ENCODE measurements at regions not wholly inside any gene's neighbourhood (a gene's known extent, or its start where the extent isn't known, plus 50 kb on each side); places are given as distances from the start of the nearest gene placed in this dataset.

DNA sequence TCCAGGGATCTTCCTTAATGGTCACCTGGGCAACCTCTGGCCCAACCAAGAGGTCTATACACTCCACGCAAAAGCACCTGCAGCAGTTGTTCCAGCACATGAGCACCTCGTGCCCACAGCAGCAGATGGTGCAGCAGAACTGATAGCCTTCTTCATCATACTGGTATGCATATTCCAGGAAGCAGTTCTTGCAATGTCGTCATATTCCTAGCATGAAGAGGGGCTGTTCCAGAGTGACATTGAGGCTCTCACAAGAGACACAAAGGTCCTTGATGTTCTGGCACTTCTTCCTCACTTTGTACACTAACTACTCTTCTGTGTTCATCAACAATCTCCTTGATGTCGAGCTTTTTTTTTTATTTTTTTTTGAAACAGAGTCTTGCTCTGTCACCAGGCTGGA lies 386.2 kb downstream of the MEIS1 start:
- H3K4me1 ChIP-seq (replicated peaks; ENCODE audit: insufficient read depth), result no peaks in the 10 kb centered on the region
- POLR2A ChIA-PET (ENCODE audit: unreplicated experiment), result no interaction called here
- no peak for TF ChIP-seq EZH2 (IDR thresholded peaks at IDR 0.05; ENCODE audit: low read depth)
- TF ChIP-seq, protein P1, sequence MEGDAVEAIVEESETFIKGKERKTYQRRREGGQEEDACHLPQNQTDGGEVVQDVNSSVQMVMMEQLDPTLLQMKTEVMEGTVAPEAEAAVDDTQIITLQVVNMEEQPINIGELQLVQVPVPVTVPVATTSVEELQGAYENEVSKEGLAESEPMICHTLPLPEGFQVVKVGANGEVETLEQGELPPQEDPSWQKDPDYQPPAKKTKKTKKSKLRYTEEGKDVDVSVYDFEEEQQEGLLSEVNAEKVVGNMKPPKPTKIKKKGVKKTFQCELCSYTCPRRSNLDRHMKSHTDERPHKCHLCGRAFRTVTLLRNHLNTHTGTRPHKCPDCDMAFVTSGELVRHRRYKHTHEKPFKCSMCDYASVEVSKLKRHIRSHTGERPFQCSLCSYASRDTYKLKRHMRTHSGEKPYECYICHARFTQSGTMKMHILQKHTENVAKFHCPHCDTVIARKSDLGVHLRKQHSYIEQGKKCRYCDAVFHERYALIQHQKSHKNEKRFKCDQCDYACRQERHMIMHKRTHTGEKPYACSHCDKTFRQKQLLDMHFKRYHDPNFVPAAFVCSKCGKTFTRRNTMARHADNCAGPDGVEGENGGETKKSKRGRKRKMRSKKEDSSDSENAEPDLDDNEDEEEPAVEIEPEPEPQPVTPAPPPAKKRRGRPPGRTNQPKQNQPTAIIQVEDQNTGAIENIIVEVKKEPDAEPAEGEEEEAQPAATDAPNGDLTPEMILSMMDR (conservative IDR thresholded peaks at IDR 0.05), result no peak
- no peak overlapping the region for H3K4me2 ChIP-seq
- H2AFZ ChIP-seq, result no peak overlapping the region
- H3F3A ChIP-seq (ENCODE audit: insufficient read depth, low read depth), result no peaks in the 10 kb centered on the region
- H4K20me1 ChIP-seq (ENCODE audit: insufficient read depth), result no peaks in the 10 kb centered on the region
- H3K36me3 ChIP-seq (ENCODE audit: low read depth), result no peaks in the 10 kb centered on the region
- H3K4me3 ChIP-seq, result no peak overlapping the region
- no peaks in the 10 kb centered on the region; the same call in 1 of the 2 replicates for H3K9me3 ChIP-seq (ENCODE audit: insufficient read depth, low read depth)
- H3K79me2 ChIP-seq (ENCODE audit: low read depth), result no peaks in the 10 kb centered on the region
- DNase-seq, result no peak
- CTCF ChIA-PET, result no interaction called here
- H3K9me2 ChIP-seq (ENCODE audit: insufficient read depth), result no peaks in the 10 kb centered on the region; the same call in 1 of the 2 replicates
- no peaks in the 10 kb centered on the region for H3K27me3 ChIP-seq (ENCODE audit: insufficient read depth, low read depth)
- intact Hi-C loops (cut with micrococcal nuclease; ENCODE audit: unreplicated experiment), result no loop called here
- BruUV-seq (replicated peaks), result no TSS peak
- no peak overlapping the region for H3K27ac ChIP-seq

DNA sequence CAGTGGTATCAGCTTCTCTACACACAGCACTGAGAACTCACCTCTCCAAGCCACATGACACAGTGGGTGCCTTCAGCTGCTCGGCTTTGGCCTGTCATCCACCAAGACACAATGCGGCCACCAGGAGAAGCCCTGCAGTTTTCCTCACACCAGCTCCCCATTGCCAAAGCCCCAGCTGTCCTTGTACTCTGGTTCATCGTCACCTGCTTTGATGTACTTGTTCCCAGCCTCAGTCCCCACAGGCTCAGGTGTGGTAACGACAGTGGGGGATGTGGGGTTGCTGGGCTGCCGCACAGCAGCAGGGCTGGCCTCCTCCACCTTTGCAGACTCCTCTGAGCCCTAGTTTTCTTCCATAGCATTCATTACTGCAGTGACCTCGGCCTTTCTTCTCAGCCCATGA lies 387.3 kb downstream of the MEIS1 start:
- no TSS peak for BruUV-seq (replicated peaks)
- no peak overlapping the region for H3K4me2 ChIP-seq
- no peaks in the 10 kb centered on the region; the same call in 1 of the 2 replicates for H3K9me3 ChIP-seq (ENCODE audit: insufficient read depth, low read depth)
- ChIA-PET POLR2A (ENCODE audit: unreplicated experiment) (no interaction called here), CTCF (no interaction called here)
- H3K27me3 ChIP-seq (ENCODE audit: insufficient read depth, low read depth), result no peaks in the 10 kb centered on the region
- no peaks in the 10 kb centered on the region; the same call in 1 of the 2 replicates for H3K9me2 ChIP-seq (ENCODE audit: insufficient read depth)
- intact Hi-C loops (cut with micrococcal nuclease; ENCODE audit: unreplicated experiment), result no loop called here
- H2AFZ ChIP-seq, result no peak overlapping the region
- no peak overlapping the region for H3K4me3 ChIP-seq
- no peaks in the 10 kb centered on the region for H3K79me2 ChIP-seq (ENCODE audit: low read depth)
- no peaks in the 10 kb centered on the region for H3F3A ChIP-seq (ENCODE audit: insufficient read depth, low read depth)
- no peak overlapping the region for H3K27ac ChIP-seq
- no peaks in the 10 kb centered on the region for H3K4me1 ChIP-seq (replicated peaks; ENCODE audit: insufficient read depth)
- no peaks in the 10 kb centered on the region for H4K20me1 ChIP-seq (ENCODE audit: insufficient read depth)
- DNase-seq, result no peak
- TF ChIP-seq EZH2 (IDR thresholded peaks at IDR 0.05; ENCODE audit: low read depth), result no peak
- TF ChIP-seq, protein P1 (conservative IDR thresholded peaks at IDR 0.05), result no peak
- no peaks in the 10 kb centered on the region for H3K36me3 ChIP-seq (ENCODE audit: low read depth)

DNA sequence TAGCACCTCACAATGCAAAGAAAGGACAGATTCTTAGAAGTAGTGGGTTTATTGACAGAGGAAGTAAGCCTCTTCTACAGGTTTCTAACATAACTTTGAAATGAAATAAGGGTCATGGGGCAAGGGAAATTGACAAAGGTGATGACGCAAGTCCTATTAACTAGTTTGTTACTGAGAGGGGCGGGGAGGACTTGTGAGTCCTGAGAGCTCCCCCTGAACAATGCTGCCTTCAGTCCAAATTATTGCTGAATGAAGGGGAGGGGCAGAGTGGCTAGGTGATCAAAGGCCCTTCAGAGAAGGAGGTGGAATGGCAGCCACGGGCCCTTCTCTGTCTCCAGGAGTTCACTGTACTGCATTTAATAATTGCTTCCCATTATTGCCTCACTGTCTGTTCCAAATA lies 390.0 kb downstream of the MEIS1 start:
- Histone ChIP-seq H3K27me3 (ENCODE audit: insufficient read depth, low read depth) (no peaks in the 10 kb centered on the region), H3K4me2 (no peak overlapping the region), H3K36me3 (ENCODE audit: low read depth) (no peaks in the 10 kb centered on the region), H2AFZ (no peak overlapping the region), H3K4me1 (replicated peaks; ENCODE audit: insufficient read depth) (no peaks in the 10 kb centered on the region), H3K4me3 (no peak overlapping the region), H3K27ac (no peak overlapping the region), H3F3A (ENCODE audit: insufficient read depth, low read depth) (no peaks in the 10 kb centered on the region), H4K20me1 (ENCODE audit: insufficient read depth) (no peaks in the 10 kb centered on the region), H3K79me2 (ENCODE audit: low read depth) (no peaks in the 10 kb centered on the region), H3K9me3 (ENCODE audit: insufficient read depth, low read depth) (no peaks in the 10 kb centered on the region; the same call in 1 of the 2 replicates), H3K9me2 (ENCODE audit: insufficient read depth) (no peaks in the 10 kb centered on the region; the same call in 1 of the 2 replicates)
- CTCF ChIA-PET, result no interaction called here
- no TSS peak for BruUV-seq (replicated peaks)
- intact Hi-C loops (cut with micrococcal nuclease; ENCODE audit: unreplicated experiment), result no loop called here
- no peak for TF ChIP-seq EZH2 (IDR thresholded peaks at IDR 0.05; ENCODE audit: low read depth)
- TF ChIP-seq, protein P1 (conservative IDR thresholded peaks at IDR 0.05), result no peak
- POLR2A ChIA-PET (ENCODE audit: unreplicated experiment), result no interaction called here
- DNase-seq, result no peak
